Nephron progenitor cell (in vitro differentiated cells): ENCODE measurements at regions not wholly inside any gene's neighbourhood (a gene's known extent, or its start where the extent isn't known, plus 50 kb on each side); places are given as distances from the start of the nearest gene placed in this dataset.
"Not testable (repeated sequence)": the region's sequence is repeated elsewhere in the genome, so short reads cannot be mapped to it uniquely, and the experiment has no call there.

Source experiments
- DNase-seq: peaks from one replicate; pipeline ENCODE4 v3.0.0; 2021
- H3K27ac Mint-ChIP-seq: 2 replicates; pipeline ENCODE4 v1.8.0; 2021; ENCODE audit warnings: mild to moderate bottlenecking, moderate library complexity, mixed read lengths
- H3K27me3 Mint-ChIP-seq: 2 replicates; pipeline ENCODE4 v1.8.0; 2021; ENCODE audit warnings: mild to moderate bottlenecking, low read depth, mixed read lengths; ENCODE audit not compliant: poor library complexity
- H3K36me3 Mint-ChIP-seq: 2 replicates; pipeline ENCODE4 v1.8.0; 2021; ENCODE audit warnings: low read depth, mixed read lengths
- H3K4me1 Mint-ChIP-seq: 2 replicates; pipeline ENCODE4 v1.8.0; 2021; ENCODE audit warnings: mixed read lengths
- H3K4me3 Mint-ChIP-seq: 2 replicates; pipeline ENCODE4 v1.8.0; 2021; ENCODE audit warnings: mild to moderate bottlenecking, moderate library complexity, mixed read lengths
- H3K9me3 Mint-ChIP-seq: 2 replicates; pipeline ENCODE4 v1.8.0; 2021; ENCODE audit warnings: mild to moderate bottlenecking, moderate library complexity, mixed read lengths
- TF ChIP-seq, protein P1 (sequence below): fragments of 200-600 bp; sonication (generic); IDR thresholded peaks from 2 replicates; pipeline ENCODE4 v1.5.0; 2021; ENCODE audit warnings: antibody characterized with exemption

DNA sequence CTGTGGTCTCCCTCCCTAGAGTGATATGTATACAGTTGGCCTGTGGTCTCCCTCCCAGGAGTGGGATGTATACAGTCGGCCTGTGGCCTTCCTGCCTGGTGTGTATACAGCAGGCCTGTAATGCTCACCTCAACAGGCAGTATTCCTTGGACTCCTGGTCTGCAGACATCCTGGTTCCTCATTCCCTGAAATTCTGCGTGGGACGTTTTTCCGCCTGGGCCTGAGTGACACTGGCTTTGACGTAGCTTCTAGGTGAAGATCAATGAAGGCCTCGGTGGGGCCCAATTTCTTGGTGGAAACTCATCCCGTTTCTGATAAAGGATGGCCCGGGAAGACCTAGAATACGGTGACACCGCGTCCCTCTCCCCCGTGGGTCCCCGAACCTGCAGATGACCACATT is 98.7 kb upstream of the PPP2R3B start:
- TF ChIP-seq, protein P1, sequence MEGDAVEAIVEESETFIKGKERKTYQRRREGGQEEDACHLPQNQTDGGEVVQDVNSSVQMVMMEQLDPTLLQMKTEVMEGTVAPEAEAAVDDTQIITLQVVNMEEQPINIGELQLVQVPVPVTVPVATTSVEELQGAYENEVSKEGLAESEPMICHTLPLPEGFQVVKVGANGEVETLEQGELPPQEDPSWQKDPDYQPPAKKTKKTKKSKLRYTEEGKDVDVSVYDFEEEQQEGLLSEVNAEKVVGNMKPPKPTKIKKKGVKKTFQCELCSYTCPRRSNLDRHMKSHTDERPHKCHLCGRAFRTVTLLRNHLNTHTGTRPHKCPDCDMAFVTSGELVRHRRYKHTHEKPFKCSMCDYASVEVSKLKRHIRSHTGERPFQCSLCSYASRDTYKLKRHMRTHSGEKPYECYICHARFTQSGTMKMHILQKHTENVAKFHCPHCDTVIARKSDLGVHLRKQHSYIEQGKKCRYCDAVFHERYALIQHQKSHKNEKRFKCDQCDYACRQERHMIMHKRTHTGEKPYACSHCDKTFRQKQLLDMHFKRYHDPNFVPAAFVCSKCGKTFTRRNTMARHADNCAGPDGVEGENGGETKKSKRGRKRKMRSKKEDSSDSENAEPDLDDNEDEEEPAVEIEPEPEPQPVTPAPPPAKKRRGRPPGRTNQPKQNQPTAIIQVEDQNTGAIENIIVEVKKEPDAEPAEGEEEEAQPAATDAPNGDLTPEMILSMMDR: no peak
- no peak overlapping the region for H3K27ac Mint-ChIP-seq
- peaks cover 11% of the 10 kb centered on the region for H3K9me3 Mint-ChIP-seq
- DNase-seq: no peak
- no peak overlapping the region for H3K4me3 Mint-ChIP-seq
- H3K36me3 Mint-ChIP-seq: no peaks in the 10 kb centered on the region
- peaks cover 13% of the 10 kb centered on the region for H3K4me1 Mint-ChIP-seq
- peaks cover 46% of the 10 kb centered on the region for H3K27me3 Mint-ChIP-seq

- no peak overlapping the region for H3K27ac Mint-ChIP-seq
- peaks cover 40% of the 10 kb centered on the region for H3K27me3 Mint-ChIP-seq
- H3K36me3 Mint-ChIP-seq: no peaks in the 10 kb centered on the region
- DNase-seq: no peak
- TF ChIP-seq, protein P1: no peak
- H3K4me1 Mint-ChIP-seq: peaks cover 13% of the 10 kb centered on the region
- H3K9me3 Mint-ChIP-seq: peaks cover 11% of the 10 kb centered on the region
- H3K4me3 Mint-ChIP-seq: no peak overlapping the region
Observed at GRCh38 chrX:486325-486724, 99.6 kb upstream of the PPP2R3B start.

DNA sequence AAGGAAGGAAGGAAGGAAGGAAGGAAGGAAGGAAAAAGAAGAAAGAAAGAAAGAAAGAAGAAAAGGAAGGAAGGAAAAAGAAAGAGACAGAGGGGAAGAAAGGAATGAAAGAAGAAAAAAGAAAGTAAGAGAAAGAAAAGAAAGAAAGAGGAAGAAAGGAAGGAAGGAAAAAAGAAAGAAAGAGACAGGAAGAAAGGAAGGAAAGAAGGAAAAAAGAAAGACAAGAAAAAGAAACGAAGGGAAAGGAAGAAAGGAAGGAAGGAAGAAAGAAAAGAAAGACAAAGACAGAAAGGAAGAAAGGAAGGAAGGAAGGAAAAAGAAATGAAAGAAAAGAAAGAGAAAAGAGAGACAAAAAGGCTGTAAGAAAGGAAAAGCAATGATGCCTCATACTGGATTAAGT is 101.1 kb upstream of the PPP2R3B start:
- Mint-ChIP-seq H3K27ac (no peak overlapping the region), H3K4me3 (no peak overlapping the region), H3K4me1 (peaks cover 3% of the 10 kb centered on the region), H3K9me3 (peaks cover 11% of the 10 kb centered on the region), H3K36me3 (no peaks in the 10 kb centered on the region), H3K27me3 (peaks cover 26% of the 10 kb centered on the region)
- DNase-seq: no peak
- TF ChIP-seq, protein P1: no peak

GRCh38 chrX:489820-490219 is 103.1 kb upstream of the PPP2R3B start:
- Mint-ChIP-seq H3K27me3 (peaks cover 27% of the 10 kb centered on the region), H3K27ac (no peak overlapping the region), H3K4me1 (no peaks in the 10 kb centered on the region), H3K36me3 (no peaks in the 10 kb centered on the region), H3K9me3 (peaks cover 11% of the 10 kb centered on the region), H3K4me3 (no peak overlapping the region)
- TF ChIP-seq, protein P1: no peak
- DNase-seq: no peak

GRCh38 chrX:497186-498014 is 110.7 kb upstream of the PPP2R3B start:
- Mint-ChIP-seq H3K36me3 (no peaks in the 10 kb centered on the region), H3K9me3 (peaks cover 3% of the 10 kb centered on the region), H3K4me3 (no peak overlapping the region), H3K27ac (no peak overlapping the region), H3K27me3 (peaks cover 73% of the 10 kb centered on the region), H3K4me1 (no peaks in the 10 kb centered on the region)
- DNase-seq: no peak
- TF ChIP-seq, protein P1: no peak

DNA sequence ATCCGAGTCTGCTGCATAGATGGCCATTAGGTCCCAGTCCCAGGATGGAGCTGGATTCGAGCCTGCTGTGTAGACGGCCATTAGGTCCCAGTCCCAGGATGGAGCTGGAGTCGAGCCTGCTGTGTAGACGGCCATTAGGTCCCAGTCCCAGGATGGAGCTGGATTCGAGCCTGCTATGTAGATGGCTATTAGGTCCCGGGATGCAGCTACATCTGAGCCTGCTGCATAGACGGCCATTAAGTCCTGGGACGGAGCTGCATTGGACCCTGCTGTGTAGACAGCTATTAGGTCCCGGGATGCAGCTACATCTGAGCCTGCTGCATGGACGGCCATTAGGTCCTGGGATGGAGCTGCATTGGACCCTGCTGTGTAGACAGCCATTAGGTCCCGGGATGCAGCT is 112.2 kb upstream of the PPP2R3B start:
- not testable (repeated sequence) for H3K36me3 Mint-ChIP-seq, H3K9me3 Mint-ChIP-seq, H3K4me1 Mint-ChIP-seq, DNase-seq, H3K27ac Mint-ChIP-seq, H3K4me3 Mint-ChIP-seq
- H3K27me3 Mint-ChIP-seq: peaks cover 81% of the 10 kb centered on the region
